ENCODE measurements at regions not wholly inside any gene's neighbourhood (a gene's known extent, or its start where the extent isn't known, plus 50 kb on each side); places are given as distances from the start of the nearest gene placed in this dataset.

DNA sequence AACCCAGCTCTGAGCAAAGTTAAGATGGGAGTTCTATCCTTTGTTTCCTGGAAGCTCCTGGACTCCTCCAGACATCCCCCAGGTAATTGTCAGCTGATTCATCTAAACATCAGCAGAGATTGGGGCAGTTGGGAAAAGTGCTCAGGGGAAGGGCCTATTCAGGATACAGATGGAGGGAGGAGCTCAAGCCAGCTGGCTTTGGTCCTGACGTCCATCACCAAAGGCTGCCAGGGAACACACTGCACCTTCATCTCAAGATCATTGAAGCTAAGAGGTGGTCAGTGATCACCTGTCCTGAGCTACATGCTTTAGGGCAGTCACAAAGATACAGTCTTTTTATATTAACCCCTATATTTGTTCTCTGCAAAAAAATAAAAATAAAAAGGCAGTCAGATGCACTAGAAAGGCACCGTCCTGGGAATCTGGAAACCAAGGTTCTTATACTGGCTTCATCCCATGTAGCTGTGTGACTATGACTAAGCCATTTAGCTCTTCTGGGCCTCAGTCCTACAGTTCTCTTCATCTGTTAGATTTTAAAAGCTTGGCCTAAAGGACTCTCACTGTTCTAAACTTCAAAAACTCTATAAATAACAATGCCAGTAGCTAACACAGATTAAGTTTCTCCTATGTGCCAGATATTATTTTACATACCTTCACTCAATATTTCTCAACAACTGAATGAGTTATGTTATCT is 446.5 kb downstream of the BCL11A start:
- DNase-seq (ENCODE audit: extremely low read depth, low read depth): no peak

DNA sequence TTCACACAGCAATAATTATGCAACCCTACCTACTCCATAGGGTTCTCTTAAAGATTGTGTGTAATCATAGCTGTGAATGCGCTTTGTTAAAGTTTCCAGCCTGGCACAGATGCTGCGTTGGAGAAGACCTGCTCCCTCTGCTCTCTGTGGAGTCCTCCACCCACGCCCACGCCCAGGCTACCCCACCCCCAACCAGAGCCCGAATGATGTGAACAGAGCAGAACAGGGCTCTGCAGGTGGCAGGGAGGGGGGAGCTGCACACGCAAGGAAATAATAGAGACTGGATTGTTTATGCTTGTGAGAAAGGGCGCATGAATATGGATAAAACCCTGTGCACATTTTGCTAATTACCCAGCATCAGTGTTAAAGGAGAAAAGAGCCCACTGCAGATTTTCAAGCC is 447.5 kb downstream of the BCL11A start:
- no peak for DNase-seq (ENCODE audit: extremely low read depth, low read depth)

DNA sequence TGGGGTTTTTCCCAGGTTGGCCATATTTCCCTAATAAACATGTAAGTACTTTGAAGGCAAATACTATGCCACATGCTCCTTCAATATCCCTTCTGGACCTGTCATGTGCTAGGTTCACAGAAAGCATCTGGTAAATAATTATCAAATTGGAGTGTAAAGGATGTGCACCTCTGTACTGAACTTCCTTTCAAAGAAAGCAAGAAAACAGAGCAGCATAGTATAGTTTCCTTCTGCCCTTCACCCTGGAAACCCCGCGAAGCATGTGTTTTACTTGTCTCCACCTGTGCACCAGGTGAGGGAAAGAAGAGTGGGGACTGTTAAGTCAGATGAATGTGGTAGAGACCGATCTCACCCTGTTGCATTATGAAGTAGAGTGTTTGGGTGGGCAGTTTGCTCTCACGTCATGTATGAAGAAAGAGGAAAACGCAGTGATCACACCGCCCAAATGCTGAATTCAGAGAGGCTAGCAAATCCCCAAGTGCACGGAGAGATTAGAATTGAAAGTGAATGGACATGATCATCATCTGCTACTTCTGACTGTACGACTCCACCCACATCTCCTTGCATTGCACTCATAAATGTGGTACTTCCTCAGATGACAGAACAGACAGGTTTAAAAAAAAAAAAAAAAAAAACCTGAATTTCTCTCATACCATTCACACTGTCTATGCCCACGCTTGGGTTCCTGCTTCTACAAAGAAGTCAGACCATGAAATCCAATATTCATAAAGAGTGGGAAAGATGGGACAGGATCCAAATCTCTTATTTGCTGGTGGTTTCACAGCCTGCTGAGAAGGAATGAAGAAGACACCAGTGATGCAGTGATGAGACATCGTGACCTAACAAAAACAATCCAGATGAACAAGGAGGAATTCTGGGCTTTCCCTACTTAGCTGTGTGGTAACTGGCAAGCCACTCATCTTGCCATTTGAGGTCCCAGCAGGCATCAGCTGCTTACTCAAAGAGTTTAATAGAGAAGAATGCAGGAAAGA is 448.6 kb downstream of the BCL11A start:
- DNase-seq (ENCODE audit: extremely low read depth, low read depth): no peak

DNA sequence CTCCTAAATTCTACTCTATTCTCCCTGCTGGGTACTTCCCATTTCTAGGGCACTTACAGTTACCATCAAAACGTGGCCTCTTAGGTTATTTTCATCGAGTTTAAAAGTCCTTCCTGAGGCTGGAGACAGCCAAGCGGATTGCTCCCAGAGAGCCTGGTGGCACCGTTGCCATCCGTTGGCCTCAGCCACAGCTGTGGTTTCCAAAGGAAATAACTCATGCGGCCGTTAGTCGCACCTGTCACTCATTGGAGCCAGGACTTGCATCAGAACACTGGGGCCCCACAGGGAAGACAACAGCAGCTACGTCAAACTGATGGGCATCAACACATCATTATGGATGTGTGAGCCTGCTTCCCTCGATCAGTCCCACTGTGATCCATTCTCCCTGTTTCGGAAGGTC is 453.4 kb downstream of the BCL11A start:
- no peak for DNase-seq (ENCODE audit: extremely low read depth, low read depth)

DNA sequence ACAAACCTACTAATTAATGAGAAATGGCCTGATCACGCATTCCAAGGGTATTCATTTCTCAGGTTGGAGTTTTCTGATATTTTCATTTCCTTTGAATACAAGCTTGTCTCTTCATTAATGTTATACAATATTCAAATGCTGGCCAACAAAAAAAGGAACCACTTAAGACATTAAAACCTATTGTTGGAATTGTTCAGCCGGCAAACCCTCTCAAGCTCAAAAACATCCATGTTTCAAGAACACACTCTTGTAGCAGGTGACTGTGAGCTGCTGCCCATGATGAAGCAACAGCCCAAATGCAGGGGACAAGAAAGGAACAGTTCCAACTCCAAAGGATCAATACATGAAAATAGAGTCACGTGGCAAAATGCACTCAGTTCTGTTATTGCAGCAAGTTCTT is 454.5 kb downstream of the BCL11A start:
- DNase-seq (ENCODE audit: extremely low read depth, low read depth): no peak

DNA sequence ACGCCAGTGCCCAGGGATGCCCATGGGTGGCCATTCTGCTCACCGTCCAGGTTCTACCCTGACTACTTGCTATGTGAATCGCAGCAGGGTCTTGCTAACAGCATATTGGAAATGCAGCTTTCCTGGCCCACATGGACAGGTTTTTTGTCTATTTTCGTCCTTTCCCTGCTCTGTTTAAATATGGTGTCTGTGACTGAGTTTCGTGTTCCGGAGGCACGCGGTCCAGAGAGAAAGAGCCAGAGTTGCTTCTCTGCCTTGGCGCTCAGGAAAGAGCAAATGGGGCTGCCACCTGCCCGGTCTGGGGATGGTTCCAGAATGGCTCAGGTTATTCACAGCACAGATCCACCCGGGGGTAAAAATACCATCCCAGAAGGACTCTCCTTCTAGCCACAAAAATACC is 456.2 kb downstream of the BCL11A start:
- DNase-seq (ENCODE audit: extremely low read depth, low read depth): no peak

DNA sequence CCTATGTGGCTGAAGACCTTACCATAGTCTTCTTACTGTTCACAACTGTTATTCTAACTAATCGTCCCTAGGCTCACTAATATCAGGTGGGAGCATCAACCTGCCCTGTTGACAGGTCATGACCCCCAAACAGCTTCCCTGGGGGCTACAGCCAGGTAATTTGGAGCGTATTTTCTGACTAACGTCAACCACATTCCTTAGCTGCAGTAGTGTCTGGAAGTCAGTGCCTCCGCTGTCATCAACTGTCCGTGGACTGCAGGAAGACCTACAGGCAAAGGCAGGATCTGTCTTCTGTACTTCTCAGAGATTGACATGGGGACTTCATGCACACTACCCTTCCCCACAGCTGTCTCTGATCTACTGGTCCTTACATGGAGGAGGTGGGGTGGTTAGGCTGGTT is 456.9 kb downstream of the BCL11A start:
- no peak for DNase-seq (ENCODE audit: extremely low read depth, low read depth)

DNA sequence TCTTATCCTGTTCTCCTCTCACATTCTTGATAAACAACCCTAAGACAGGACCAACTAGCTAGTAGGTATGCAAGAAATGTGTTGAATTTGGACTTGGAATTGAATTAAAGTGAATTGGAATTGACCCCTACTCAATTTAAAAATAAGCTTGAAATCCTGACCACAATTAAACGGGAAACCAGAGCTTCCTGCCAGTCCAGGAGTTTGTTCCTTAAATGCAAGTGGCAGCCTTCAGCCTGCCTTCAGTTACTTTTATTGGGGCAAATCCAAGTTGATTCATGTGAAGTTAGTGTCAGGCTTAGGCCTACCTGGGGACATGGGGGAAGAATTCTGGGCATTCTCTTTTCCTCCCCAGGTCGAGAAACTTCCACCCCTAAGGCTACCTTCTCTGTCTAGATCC is 457.6 kb downstream of the BCL11A start:
- DNase-seq (ENCODE audit: extremely low read depth, low read depth): no peak

DNA sequence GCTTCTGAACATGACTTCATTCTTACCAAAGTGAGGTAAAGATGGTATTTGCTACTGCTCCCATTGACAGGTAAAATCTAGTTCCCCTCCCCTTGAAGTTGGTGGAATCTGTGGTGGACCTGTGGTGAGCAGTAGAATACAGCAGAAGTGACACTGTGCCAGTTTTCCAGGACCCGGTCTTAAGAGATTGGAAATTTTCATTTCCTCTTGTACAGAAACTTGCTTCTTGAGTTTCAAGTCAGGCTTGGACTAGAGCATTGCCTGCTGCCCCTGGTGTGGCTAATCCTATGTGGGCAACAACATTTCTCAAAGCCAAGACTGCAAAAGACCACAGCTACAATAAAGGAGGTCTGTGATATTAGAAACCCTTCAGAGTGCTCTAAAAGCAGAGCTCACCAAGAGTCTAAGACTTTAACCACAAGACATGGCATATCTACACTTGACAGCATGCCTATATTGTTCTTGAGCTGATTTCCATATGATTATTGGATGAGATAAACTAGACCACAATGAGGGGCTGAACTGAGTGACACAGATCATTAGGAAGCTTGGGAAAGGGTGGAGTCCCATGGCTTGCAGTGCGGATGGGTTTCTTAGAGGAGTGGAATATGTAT is 458.1 kb downstream of the BCL11A start:
- no peak for DNase-seq (ENCODE audit: extremely low read depth, low read depth)

DNA sequence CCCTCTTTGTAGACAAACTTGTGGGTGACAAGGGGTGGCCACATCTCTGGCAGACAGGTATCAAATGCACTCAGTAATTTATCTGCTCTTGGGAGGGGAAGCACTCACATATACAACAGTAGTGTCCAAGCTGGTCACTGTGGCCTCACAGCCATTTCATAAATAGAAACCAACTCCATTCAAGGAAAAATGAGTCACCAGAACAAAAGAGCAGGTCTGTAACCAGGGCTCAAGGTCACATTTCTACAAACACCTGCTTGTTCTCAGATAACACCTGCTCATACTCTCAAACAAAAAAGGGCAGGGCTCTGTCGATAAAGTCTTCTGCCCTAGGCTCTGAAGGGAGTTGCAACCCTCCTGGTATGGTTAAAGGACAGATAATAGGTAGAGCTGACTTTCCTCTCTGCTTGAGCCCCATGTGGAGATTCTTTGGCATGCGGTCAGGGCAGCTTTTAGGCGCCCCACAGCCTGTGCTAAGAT is 459.0 kb downstream of the BCL11A start:
- no peak for DNase-seq (ENCODE audit: extremely low read depth, low read depth)

DNA sequence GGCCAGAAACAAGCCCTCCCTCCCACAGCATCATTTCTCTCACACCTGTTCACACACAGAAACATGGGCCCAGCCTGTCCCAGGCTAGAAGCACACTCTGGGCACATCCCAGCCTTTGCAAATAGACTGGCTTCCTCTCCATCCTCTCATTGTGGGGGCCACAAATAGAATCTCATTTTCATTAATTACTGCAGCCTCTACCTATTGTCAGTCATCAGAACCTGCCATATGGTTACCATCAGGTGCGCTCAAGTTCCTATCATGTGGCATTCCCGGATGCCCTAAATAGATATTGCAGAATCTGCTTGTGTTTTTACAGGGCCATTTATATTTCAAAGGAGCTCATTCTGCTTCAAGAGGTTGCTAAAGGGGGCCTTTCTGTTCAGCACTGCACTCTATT is 460.7 kb downstream of the BCL11A start:
- DNase-seq (ENCODE audit: extremely low read depth, low read depth): no peak

DNA sequence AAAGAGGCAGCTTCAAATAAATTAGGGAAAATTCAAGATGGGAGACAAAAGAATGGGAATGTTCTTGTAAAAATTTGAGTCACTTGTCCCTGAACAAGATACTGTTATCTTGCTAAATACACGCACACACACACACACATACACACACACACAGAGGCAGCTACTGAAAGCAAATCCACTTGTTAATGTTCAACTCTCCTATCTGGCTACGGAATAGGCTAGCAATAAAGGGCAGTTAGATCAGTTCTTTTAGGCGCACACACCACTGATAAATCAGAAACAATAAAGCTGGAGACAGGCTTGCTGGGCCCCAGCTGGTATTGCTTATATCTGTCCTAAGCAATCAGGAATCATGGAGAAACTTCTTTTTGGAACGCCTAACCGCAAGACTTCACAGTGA is 461.6 kb downstream of the BCL11A start:
- no peak for DNase-seq (ENCODE audit: extremely low read depth, low read depth)

DNA sequence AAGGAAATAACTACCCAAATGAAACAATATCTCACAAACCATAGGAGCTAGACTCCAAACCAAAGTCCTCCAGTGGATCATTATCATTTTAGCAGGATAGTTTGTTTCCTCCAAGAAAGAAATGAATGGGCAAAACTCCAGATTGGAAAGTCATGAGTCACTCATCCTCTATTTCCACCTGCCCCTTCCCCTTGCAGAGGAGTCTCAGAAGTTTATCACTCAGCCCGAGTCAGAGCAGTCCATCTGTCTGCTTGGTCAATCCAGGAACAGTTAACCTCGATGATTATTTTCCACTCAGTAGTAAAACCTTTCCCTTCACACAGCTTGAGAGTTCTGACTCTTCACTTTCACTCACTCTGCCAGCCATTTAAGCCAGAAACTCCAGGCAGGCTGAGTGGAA is 462.2 kb downstream of the BCL11A start:
- no peak for DNase-seq (ENCODE audit: extremely low read depth, low read depth)

DNA sequence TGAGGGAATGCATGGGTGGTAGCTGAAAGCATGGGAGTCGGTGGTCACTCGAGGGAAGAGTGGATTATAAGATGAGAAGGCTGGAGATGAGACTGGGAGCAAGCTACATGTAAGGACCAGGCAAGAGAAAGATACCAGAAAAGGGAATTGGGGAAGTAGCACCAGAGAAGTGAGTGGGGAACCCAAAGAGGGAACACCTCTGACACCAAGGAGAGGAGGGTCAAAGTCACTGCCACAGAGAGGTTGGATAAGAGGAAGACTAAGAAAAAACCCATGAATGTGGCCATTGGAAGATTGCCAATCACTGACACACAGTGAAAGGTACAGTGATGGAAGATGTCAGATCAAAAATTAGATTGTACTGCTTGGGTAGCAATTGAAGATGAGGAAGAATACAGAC is 473.9 kb downstream of the BCL11A start:
- no peak for DNase-seq (ENCODE audit: extremely low read depth, low read depth)

DNA sequence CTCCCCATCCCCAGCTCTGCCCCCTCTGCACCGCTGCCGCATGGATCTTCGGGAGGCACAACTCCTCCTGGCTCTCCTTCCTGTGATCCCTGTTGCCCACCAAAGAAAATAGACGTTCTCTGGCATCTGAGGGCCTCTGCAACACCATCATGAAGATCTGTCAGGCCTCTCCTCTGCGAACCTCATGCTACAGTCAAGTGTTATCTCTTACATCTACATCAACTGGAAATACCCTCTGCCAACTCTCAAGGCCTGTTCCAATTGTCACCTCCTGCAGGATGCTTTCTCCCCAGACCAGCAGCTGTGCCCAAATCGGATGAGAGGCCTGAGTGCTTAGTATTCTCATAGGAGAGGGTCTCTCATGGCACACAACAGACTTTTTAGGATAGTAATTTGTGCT is 478.4 kb downstream of the BCL11A start:
- DNase-seq (ENCODE audit: extremely low read depth, low read depth): no peak

DNA sequence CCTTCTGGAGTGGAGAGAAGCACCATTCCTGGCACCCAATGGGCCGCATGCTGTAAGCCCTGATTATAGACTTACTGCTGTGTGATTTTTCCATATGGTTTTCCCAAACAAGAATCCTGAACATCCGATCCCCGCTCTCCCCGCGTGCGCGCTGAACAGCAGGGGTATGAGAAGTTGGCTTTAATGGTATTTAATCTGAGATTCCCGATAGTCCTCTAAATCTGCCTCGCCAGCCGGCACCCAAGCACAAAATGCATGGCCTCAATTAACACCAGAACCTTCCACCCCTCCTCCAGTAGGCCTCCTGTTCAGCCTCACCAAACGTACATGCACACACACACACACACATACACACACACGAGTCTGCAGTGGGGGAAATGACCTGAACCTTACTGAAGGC is 480.3 kb downstream of the BCL11A start:
- DNase-seq (ENCODE audit: extremely low read depth, low read depth): no peak

DNA sequence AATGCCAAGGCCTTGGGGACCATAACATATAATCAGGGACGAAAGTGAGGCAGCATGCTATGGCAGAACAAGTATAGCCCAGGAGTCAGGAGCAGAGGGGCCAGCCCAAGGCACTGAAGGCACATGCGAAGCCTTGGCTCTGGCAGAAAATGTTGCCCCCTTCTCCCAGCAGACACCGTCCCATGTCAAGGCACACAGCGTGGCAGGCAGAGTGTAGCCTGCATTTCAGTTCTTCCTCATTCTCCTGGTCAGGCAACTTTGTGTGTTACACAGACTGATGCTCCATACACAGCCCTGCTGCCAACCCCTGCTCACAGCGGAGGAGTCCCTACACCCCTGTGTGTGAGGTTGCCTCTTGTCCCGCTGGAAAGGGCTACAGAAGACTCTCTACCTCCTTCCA is 480.8 kb downstream of the BCL11A start:
- no peak for DNase-seq (ENCODE audit: extremely low read depth, low read depth)

DNA sequence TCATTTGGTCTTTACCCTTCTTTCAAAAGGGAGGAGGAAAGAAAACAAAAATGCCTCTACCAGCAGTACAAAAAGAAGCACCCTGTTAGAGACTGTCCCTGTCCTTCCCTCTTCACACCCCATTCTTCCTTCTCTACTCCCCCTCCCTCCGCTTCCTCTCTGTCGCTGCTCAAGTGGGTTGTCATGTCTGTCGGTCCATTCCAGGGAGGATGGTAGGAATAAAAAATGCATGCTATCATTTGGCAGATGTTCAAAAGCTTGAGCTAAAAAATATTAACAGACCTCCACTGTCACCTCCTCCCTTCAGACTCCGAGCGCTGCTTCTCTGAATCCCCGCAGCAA is 482.0 kb downstream of the BCL11A start:
- no peak for DNase-seq (ENCODE audit: extremely low read depth, low read depth)

DNA sequence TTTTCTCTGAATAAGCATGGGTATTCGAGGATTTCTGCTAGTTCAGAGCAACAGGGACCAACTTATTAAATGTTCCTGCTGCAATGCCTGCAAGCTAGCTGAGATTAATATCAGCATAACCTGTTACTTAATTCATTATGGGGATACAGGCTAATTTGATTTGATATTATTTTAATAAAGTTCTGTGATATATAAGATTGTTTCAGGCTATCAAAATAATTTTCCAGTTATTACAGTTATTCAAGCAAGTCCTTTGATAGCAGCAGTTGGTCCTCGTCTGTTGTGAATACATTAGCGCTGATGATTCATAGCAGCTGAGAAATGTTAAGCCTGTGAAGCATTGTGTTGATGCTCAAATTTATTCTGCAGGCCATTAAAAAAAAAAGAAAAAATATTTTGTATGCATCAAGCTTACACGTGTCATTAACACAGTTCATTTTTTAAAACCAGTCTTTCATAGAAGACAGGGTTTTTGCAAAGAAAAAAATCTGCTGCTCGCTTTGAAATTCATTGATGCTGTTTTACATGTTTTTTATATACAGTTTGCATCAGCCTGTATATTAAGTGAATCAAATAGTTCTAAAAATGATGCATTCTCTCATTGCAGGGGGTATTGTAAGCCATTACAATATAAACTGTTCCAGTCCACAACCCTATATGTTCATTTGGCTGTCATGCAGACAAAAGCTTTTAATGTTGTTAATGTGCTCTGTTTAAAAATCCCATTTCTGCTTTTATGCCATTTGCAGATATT is 482.5 kb downstream of the BCL11A start:
- DNase-seq (ENCODE audit: extremely low read depth, low read depth): no peak

DNA sequence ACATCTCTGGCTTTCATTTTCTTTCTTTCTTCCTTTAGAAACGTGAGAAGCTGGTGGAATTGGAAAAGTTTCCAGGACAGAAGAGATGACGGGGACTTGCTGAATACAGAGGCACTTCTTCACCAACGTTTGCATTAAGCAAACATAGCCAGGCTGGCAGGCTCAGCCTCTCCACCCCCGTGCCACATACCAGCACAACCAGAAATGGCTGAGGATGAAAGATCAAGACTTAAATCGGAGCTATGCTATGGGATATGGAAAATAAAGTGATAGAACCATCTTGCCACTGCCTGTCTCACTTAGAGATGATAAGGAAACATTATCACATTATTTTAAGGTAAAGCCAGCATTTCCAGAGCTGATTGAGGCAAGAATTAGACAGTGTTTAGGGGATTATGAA is 483.3 kb downstream of the BCL11A start:
- no peak for DNase-seq (ENCODE audit: extremely low read depth, low read depth)

DNA sequence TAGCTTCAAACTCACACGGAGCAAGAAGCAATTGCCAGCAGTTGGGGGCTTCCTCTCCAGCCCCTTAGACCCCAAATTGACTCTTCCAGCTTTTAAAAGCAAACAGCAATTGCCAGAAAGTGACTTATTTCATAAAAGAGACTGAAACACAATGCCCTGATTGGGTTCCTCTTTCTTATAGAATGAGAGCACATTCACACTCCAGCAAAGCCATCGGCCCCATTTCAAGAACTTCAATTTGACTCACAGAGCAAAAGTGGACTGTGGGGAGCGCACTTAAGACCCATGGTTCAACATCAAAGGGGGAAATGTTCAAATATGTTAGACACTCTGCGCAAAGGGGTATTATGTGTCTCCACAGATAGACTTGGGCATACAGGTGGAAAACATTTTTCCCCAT is 484.7 kb downstream of the BCL11A start:
- no peak for DNase-seq (ENCODE audit: extremely low read depth, low read depth)

All from NCI-H460 (cell line).